ENCODE measurements at regions not wholly inside any gene's neighbourhood (a gene's known extent, or its start where the extent isn't known, plus 50 kb on each side); places are given as distances from the start of the nearest gene placed in this dataset.

- in situ Hi-C loops (cut with MboI) = no loop called here
- no peak for DNase-seq
- no peaks in the 10 kb centered on the region for H3K4me1 ChIP-seq (ENCODE audit: insufficient read depth)
- no peak overlapping the region for H3K9ac ChIP-seq
- no peaks in the 10 kb centered on the region for H3K27me3 ChIP-seq (replicated peaks; ENCODE audit: insufficient read depth)
- no peak overlapping the region for H3K4me2 ChIP-seq (ENCODE audit: unreplicated experiment)
- H3F3A ChIP-seq (ENCODE audit: insufficient read depth) = no peaks in the 10 kb centered on the region
- no peaks in the 10 kb centered on the region for H3K9me2 ChIP-seq (ENCODE audit: insufficient read depth)
- WGBS, 2 experiments (ENCODE audit: low coverage in 1 of 2, low lambda C conversion rate in 2 of 2, missing lambda C conversion rate in 2 of 2) = 73 to 100% methylated on average over 1 of the region's 1 CpG
- no peaks in the 10 kb centered on the region for H3K36me3 ChIP-seq (ENCODE audit: low read depth)
- no peaks in the 10 kb centered on the region for H3K9me3 ChIP-seq (ENCODE audit: low read depth)
- H2AFZ ChIP-seq = no peak overlapping the region
- H3K79me2 ChIP-seq (ENCODE audit: insufficient read depth) = no peaks in the 10 kb centered on the region
- H3K27ac ChIP-seq = no peak overlapping the region
- no peak for TF ChIP-seq EZH2 (IDR thresholded peaks at IDR 0.05; ENCODE audit: insufficient read depth, poor library complexity, severe bottlenecking)
- TF ChIP-seq EZH2phosphoT487 (IDR thresholded peaks at IDR 0.05; ENCODE audit: insufficient read depth, low read depth) = no peak
- H3K4me3 ChIP-seq = no peak overlapping the region
- no peaks in the 10 kb centered on the region for H4K20me1 ChIP-seq (ENCODE audit: insufficient read depth)
Measured at GRCh38 chr12:115421350-115421749, 737.4 kb upstream of the TBX3 start.

GRCh38 chr12:115419145-115419646, 735.2 kb upstream of the TBX3 start:
- Histone ChIP-seq H3K27ac (no peak overlapping the region), H3K79me2 (ENCODE audit: insufficient read depth) (no peaks in the 10 kb centered on the region), H3F3A (ENCODE audit: insufficient read depth) (no peaks in the 10 kb centered on the region), H2AFZ (no peak overlapping the region), H3K4me2 (ENCODE audit: unreplicated experiment) (no peak overlapping the region), H3K36me3 (ENCODE audit: low read depth) (no peaks in the 10 kb centered on the region), H3K27me3 (replicated peaks; ENCODE audit: insufficient read depth) (no peaks in the 10 kb centered on the region), H3K4me3 (no peak overlapping the region), H3K4me1 (ENCODE audit: insufficient read depth) (no peaks in the 10 kb centered on the region), H3K9me2 (ENCODE audit: insufficient read depth) (no peaks in the 10 kb centered on the region), H3K9me3 (ENCODE audit: low read depth) (no peaks in the 10 kb centered on the region), H3K9ac (no peak overlapping the region), H4K20me1 (ENCODE audit: insufficient read depth) (no peaks in the 10 kb centered on the region)
- TF ChIP-seq EZH2phosphoT487 (IDR thresholded peaks at IDR 0.05; ENCODE audit: insufficient read depth, low read depth) = no peak
- no peak for TF ChIP-seq EZH2 (IDR thresholded peaks at IDR 0.05; ENCODE audit: insufficient read depth, poor library complexity, severe bottlenecking)
- no peak for DNase-seq
- in situ Hi-C loops (cut with MboI) = no loop called here
- 96 to 100% methylated on average over 1 of the region's 1 CpG for WGBS, 2 experiments (ENCODE audit: low coverage in 1 of 2, low lambda C conversion rate in 2 of 2, missing lambda C conversion rate in 2 of 2)

GRCh38 chr12:115417610-115418009, 733.6 kb upstream of the TBX3 start:
- Histone ChIP-seq H2AFZ (no peak overlapping the region), H3K27ac (no peak overlapping the region), H3K4me3 (no peak overlapping the region), H3K27me3 (replicated peaks; ENCODE audit: insufficient read depth) (no peaks in the 10 kb centered on the region), H4K20me1 (ENCODE audit: insufficient read depth) (no peaks in the 10 kb centered on the region), H3K9ac (no peak overlapping the region), H3K4me1 (ENCODE audit: insufficient read depth) (no peaks in the 10 kb centered on the region), H3K4me2 (ENCODE audit: unreplicated experiment) (no peak overlapping the region), H3K79me2 (ENCODE audit: insufficient read depth) (no peaks in the 10 kb centered on the region), H3F3A (ENCODE audit: insufficient read depth) (no peaks in the 10 kb centered on the region), H3K9me2 (ENCODE audit: insufficient read depth) (no peaks in the 10 kb centered on the region), H3K9me3 (ENCODE audit: low read depth) (no peaks in the 10 kb centered on the region), H3K36me3 (ENCODE audit: low read depth) (no peaks in the 10 kb centered on the region)
- DNase-seq = no peak
- TF ChIP-seq EZH2 (IDR thresholded peaks at IDR 0.05; ENCODE audit: insufficient read depth, poor library complexity, severe bottlenecking) (no peak), EZH2phosphoT487 (IDR thresholded peaks at IDR 0.05; ENCODE audit: insufficient read depth, low read depth) (no peak)
- 68 to 70% methylated on average over 2 of the region's 2 CpGs for WGBS, 2 experiments (ENCODE audit: low coverage in 1 of 2, low lambda C conversion rate in 2 of 2, missing lambda C conversion rate in 2 of 2)
- in situ Hi-C loops (cut with MboI) = no loop called here

- no peak for TF ChIP-seq EZH2 (IDR thresholded peaks at IDR 0.05; ENCODE audit: insufficient read depth, poor library complexity, severe bottlenecking)
- TF ChIP-seq EZH2phosphoT487 (IDR thresholded peaks at IDR 0.05; ENCODE audit: insufficient read depth, low read depth) = no peak
- Histone ChIP-seq H3K9ac (no peak overlapping the region), H3F3A (ENCODE audit: insufficient read depth) (no peaks in the 10 kb centered on the region), H3K36me3 (ENCODE audit: low read depth) (no peaks in the 10 kb centered on the region), H3K4me2 (ENCODE audit: unreplicated experiment) (no peak overlapping the region), H3K27ac (no peak overlapping the region), H3K4me3 (no peak overlapping the region), H3K4me1 (ENCODE audit: insufficient read depth) (no peaks in the 10 kb centered on the region), H4K20me1 (ENCODE audit: insufficient read depth) (no peaks in the 10 kb centered on the region), H3K9me3 (ENCODE audit: low read depth) (no peaks in the 10 kb centered on the region), H3K27me3 (replicated peaks; ENCODE audit: insufficient read depth) (no peaks in the 10 kb centered on the region), H2AFZ (no peak overlapping the region), H3K79me2 (ENCODE audit: insufficient read depth) (no peaks in the 10 kb centered on the region), H3K9me2 (ENCODE audit: insufficient read depth) (no peaks in the 10 kb centered on the region)
- no peak for DNase-seq
- in situ Hi-C loops (cut with MboI) = no loop called here
Measured at GRCh38 chr12:115416869-115417268, 732.9 kb upstream of the TBX3 start.

GRCh38 chr12:115413626-115414025, 729.7 kb upstream of the TBX3 start:
- no peak overlapping the region for H3K9ac ChIP-seq
- H3K4me2 ChIP-seq (ENCODE audit: unreplicated experiment) = no peak overlapping the region
- no peaks in the 10 kb centered on the region for H4K20me1 ChIP-seq (ENCODE audit: insufficient read depth)
- WGBS, 2 experiments (ENCODE audit: low coverage in 1 of 2, low lambda C conversion rate in 2 of 2, missing lambda C conversion rate in 2 of 2) = 85 to 93% methylated on average over 3 of the region's 3 CpGs
- H3K27ac ChIP-seq = no peak overlapping the region
- H3K36me3 ChIP-seq (ENCODE audit: low read depth) = no peaks in the 10 kb centered on the region
- no peaks in the 10 kb centered on the region for H3F3A ChIP-seq (ENCODE audit: insufficient read depth)
- no peak overlapping the region for H3K4me3 ChIP-seq
- H3K9me2 ChIP-seq (ENCODE audit: insufficient read depth) = no peaks in the 10 kb centered on the region
- H3K27me3 ChIP-seq (replicated peaks; ENCODE audit: insufficient read depth) = no peaks in the 10 kb centered on the region
- no peaks in the 10 kb centered on the region for H3K9me3 ChIP-seq (ENCODE audit: low read depth)
- no peaks in the 10 kb centered on the region for H3K79me2 ChIP-seq (ENCODE audit: insufficient read depth)
- in situ Hi-C loops (cut with MboI) = no loop called here
- DNase-seq = no peak
- H2AFZ ChIP-seq = no peak overlapping the region
- TF ChIP-seq EZH2 (IDR thresholded peaks at IDR 0.05; ENCODE audit: insufficient read depth, poor library complexity, severe bottlenecking) (no peak), EZH2phosphoT487 (IDR thresholded peaks at IDR 0.05; ENCODE audit: insufficient read depth, low read depth) (no peak)
- H3K4me1 ChIP-seq (ENCODE audit: insufficient read depth) = no peaks in the 10 kb centered on the region

Data from GM23248 (cell line).